Hematopoietic multipotent progenitor cell treated with erythropoietin and hydrocortisone succinate and interleukin-3 and kit ligand, for 15 days (in vitro differentiated cells): ENCODE measurements at regions not wholly inside any gene's neighbourhood (a gene's known extent, or its start where the extent isn't known, plus 50 kb on each side); places are given as distances from the start of the nearest gene placed in this dataset.
"Not testable (repeated sequence)": the region's sequence is repeated elsewhere in the genome, so short reads cannot be mapped to it uniquely, and the experiment has no call there.

Experiments used
- DNase-seq: peaks from one replicate; pipeline ENCODE4 v3.0.0-alpha.2; 2015; ENCODE audit warnings: low spot score

DNA sequence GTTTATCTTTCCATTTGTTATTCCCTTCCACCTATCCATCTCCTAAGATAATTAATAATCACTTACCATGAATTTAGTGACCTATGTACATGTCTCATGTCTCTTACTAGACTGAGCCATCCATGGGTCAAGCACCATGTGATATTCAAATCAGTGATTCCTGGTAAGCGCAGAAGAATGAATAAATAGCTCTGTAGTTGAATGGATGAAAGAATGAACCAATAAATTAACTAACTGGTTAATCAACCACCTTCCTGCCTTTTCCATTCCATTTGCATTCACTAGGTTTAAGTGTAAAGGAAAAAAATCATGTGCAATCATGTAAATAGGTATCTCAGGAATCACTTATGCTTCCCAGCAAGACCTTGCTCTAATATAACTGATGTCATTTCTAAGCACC is 779.5 kb downstream of the NTRK3 start:
- no peak for DNase-seq

DNA sequence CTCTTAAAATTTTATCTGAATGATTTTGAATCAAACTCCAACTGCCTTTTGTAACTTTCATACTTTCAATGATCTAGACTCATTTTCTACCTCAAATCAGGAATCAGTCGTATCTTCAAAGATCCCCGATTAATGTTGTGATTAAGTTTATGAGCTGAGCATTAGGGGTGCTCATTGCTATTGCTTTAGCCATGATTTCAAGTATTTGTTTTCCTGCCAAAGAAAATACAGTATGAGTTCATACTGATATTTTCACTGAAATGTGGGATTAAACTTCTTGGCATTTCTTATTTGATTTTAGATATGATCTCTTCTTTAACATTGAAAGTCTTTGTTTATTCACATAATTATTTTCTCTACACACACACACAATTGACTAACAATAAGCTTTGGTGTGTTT is 785.6 kb downstream of the NTRK3 start:
- no peak for DNase-seq

DNA sequence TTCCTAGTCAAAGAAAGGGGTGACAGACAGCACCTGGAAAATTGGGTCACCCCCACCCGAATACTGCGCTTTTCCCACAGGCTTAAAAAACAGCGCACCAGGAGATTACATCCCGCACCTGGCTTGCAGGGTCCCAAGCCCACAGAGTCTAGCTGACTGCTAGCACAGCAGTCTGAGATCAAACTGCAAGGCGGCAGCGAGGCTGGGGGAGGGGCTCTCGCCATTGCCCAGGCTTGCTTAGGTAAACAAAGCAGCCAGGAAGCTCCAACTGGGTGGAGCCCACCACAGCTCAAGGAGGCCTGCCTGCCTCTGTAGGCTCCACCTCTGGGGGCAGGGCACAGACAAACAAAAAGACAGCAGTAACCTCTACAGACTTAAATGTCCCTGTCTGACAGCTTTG is 792.6 kb downstream of the NTRK3 start:
- not testable (repeated sequence) for DNase-seq

DNA sequence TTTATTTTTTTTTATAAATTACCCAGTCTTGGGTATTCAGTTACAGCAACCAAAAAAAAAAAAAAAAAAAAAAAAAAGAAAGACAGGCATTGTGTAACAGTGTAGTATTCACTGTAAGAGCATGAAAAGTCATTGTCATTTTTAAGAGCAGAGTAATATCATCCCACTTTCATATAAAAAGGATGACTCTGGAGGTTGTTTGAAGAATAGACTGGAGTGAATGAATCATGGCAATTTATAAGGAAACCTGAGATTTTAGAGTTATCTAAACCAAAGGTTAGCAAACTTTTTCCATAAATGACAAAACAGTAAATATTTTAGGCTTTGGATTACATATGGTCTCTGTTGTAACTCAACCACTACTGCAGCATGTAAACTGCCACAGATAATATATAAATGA is 794.9 kb downstream of the NTRK3 start:
- no peak for DNase-seq

DNA sequence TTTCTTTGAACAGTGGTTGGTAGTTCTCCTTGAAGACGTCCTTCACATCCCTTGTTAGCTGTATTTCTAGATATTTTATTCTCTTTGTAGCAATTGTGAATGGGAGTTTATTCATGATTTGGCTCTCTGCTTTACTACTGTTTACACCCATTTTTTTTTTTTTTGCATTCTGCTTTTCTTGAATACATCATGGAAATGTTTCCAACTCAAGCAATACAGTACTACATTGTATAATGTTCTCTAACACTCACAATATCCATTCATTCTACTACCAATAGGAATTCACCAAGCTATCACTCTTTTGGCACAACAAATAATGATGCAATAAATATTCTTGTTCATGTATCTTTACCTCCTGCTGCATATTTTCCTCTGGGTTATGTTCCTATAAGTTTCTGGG is 801.7 kb downstream of the NTRK3 start:
- no peak for DNase-seq

DNA sequence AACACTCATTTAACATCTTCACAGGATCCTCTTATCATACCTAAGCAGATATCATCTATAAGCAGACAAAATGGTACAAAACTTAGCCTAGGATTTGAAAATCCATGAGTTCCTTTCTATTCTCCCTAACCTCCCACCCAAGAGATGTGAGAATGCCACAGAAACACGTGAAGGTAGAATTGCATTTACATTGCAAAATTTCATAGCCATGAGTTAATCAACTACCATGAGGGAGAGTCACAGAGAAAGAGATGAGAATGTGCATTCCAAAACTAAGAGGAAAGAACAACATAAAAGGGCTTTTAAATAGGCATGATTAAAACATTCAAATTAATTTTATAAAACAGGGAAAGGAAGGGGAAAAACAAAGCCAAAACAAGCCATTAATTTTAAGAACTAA is 806.2 kb downstream of the NTRK3 start:
- DNase-seq = no peak

DNA sequence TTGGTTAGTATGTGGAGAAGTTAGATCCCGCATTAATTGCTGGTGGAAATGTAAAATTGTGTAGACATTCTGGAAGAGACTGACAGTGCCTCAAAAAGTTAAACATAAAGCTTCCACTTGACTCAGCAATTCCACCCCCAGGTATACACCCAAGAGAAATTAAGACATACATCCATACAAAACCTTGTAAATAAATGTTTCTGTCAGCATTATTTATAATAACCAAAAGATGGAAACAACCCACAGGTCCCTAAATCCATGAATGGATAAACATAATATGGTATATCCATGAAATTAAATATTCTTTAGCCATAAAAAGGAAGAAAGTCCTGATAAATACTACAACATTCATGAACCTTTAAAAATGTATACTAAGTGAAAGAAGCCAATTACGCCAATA is 817.4 kb downstream of the NTRK3 start:
- no peak for DNase-seq

DNA sequence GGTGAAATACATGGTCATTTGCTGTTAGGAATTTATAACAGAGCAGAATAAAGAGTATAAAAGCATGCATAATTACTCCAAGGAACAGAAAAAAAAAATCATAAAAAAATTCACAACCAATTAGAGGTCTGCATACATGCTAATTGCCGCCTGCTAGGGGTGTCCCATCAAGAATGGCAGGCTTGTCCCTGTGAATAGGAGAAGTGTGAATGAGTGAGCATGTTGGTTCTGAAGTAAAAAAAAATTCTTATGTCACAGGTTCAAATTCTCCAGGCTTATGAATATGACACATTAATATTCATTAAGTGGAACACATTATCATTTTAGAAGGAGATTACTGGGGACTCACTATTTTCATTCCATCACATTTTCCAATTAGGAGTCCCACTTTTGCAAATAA is 822.7 kb downstream of the NTRK3 start:
- DNase-seq = no peak

DNA sequence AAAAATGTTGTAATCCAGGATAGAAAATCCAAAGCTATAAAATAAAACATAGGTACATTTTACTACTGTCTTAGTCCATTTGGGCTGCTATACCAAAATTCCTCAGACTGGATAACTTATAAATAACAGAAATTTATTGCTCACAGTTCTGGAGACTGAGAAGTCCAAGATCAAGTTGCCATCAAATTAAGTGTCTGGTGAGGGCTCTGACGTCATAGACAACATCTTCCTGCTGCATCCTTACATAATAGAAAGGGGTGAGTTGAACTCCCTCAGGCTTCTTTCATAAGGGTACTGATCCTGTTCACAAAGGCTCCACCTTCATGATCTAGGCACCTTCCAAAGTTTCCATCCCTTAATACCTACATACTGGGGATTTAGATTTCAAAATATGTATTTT is 826.8 kb downstream of the NTRK3 start:
- no peak for DNase-seq

DNA sequence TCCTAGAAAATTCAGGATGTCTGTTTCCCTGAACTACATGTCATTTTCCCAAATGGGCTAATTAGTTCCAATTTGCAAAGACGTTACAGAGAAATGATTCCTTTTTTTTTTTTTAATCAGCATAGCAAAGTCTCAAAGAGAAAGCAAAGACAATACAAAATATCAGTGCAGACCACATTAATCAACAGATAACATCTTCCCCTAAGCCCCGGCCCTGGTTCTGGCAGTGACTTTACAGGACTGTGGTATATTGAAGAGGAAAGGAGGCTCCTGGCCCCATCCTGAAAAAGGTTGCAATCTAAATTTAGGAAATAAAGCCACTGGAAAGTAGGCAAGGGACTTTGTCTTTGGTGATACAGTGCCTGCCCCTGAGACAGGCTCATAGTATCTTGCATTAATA is 836.5 kb downstream of the NTRK3 start:
- DNase-seq = no peak

DNA sequence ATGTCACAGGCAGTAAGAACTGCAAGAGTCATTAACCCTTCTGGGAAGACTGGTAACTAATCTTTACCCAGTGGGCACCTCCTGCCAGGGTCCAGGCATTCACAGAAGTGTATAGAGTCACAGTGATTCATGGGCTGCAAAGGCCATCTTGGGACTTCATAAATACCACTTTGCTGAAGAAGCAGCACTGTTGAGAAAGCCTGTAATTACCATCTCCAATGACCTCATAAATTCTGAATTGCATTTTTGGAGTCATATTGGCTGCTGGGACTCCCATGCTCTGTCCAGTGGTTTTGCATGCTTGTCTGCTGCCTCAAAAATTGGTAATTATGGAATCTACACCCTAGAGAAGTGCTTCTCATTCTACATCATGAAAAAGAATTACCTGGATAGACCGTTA is 837.2 kb downstream of the NTRK3 start:
- no peak for DNase-seq

DNA sequence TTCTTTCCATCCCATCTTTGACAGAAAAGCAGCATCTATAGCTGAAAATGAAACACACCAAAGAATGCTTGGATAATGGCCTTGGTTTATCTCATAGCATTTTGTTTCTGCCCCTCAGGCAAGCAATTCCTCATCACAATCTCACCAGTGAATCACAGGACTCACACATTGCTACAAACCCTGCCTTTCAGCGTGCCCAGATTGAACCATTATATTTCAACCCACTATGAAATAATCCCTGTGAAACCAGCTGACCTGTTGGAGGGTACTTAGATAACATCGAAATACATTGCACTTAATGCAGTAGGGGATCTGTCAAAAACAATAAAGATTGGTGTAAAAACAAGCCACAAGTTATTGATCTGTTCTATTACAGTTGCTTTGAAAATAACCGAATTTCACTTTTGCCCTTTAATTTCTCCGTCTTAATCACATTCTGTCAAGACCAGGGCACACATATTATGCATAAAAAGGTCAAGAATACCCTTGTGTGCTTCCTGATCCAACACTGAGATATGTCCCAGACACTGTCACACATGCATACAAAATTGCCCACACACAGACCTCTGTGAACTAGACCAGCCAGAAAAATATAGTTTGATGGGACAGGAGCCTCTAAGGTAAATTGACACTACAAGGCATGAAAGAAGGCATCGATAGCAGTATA is 839.8 kb downstream of the NTRK3 start:
- no peak for DNase-seq

DNA sequence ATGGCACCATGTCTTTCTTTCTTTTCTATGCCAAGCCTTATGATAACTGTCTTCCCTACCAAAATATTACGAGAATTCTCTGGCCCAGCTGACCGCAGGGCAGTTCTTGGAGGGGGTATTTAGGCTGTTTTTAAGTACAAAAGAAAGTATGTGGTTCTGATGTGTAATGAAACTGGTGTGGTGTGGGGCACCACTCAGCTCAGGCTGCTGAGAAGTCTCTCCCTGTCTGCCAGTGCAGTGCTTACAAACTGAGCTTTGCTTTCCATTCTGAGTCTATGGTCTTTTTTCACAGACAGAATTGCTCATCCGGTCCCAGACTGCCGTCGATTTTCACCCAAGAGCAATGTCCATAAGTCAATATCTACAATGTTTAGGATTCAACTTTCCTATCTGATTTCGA is 847.6 kb downstream of the NTRK3 start:
- no peak for DNase-seq

DNA sequence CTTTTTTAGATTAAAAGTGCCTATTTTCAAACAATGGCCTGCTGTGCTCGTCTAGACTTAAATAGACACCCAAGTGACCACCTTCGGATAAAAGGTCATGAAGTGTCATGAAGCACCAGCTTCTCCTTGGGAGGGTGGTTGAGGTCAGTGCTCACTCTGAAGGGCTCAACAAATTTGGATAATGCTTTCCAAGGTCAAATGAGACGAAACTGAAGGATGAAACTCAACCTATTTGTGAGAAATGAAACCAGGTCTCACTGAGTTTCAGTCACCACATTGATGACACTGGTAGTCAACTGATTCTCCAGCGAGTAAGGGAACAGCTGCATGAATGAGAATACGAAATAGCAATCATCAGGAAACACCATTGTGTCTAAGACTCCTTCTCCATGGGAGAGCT is 852.6 kb downstream of the NTRK3 start:
- no peak for DNase-seq

DNA sequence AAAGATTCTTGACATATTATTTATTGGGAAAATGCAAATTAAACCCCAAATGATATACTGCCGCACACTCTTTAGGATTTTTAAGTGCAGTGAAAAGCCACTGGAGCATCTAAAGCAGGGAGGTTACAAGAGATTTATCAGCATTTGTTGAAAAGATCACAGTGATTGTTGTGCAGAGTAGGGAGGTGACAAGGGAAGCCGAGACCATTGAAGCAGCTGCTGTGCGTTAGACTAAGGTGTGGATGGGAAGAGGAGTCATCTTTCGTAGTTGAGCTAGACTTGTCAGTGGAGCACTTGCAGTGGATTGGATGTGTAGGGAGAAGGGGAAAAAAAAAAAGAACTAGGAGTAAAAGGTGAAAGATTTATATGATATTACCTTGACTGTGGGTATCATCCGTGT is 854.6 kb downstream of the NTRK3 start:
- no peak for DNase-seq

DNA sequence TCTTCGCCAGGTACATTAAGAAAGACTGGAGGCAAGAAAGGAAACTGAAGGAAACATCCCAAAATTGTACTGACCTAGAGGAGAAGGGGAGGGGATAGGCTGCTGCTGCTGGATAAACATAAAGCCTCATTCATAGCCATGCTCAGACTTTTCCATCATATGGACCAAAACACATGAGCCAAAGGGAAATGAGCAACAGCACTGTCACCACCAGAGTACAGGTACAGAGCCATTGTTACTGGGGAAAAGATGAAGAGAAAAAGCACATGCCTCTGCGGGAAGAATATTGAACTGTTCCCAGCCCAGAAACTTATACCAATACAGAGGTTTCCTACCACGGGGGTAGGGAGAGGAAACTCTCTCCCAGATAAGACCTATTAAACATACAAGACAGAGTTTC is 861.9 kb downstream of the NTRK3 start:
- no peak for DNase-seq

DNA sequence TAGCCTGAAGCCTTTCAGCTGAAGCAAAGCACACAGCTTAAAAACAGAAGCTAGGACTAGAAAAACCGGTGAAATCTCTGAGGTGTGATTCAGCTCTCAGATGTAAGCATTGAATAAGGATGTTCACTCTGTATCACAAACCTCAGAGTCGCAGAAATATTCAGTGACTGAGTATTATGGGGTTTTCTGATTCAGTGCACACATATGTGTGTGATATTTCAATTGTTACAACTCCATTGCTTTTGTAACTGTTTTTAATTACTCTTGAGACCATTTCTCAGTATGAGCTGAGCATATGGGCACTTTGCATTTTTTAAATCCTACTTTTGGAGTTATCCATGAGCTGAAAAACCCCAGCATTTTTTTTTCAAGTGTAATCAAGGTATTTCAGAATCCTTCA is 868.8 kb downstream of the NTRK3 start:
- DNase-seq = no peak

DNA sequence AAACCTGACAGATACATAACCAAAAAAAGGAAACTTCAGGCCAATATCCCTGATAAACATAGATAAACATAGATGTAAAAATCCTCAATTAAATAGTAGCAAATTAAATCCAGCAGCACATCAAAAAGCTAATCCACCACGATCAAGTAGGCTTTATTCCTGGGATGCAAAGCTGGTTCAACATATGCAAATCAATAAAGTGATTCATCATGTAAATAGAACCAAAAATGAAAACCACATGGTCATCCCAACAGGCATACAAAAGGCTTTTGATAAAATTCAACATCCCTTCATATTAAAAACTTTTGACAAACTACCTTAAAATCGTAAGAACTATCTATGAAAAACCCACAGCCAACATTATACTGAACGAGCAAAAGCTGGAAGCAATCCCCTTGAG is 882.2 kb downstream of the NTRK3 start:
- DNase-seq = no peak

DNA sequence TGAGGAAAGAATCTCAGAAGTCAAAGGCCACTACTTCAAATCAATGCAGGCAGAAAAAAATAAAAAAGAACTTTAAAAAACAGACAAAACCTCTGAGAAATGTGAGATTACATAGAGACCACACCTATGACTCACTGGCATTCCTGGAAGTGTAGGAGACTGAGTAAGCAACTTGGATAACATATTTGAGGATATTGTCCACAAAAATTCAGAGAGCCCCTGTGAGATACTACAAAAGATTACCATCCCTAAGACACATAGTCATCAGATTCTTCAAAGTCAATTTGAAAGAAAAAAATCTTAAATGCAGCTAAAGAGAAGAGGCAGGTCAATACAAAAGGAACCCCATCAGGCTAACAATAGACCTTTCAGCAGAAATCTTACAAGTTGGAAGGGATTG is 887.3 kb downstream of the NTRK3 start:
- DNase-seq = no peak

DNA sequence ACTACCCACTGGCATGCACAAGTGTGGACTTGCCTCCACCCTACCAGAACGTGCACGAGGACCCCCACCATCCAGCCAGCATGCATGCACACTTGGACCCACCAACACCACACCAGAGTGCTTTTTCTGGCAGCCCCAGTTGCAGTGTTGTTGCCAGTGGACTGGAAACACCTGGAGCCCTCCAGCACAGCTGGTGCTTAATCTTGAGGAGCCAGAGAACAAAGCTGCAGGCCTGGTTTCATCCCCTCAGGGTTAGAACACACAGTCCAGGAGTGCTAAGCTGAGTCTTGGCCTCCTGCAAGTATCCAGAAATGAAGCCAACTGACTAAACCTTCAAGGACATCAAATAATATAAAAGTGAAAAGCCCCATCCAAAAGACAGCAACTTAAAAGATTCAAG is 888.0 kb downstream of the NTRK3 start:
- no peak for DNase-seq

DNA sequence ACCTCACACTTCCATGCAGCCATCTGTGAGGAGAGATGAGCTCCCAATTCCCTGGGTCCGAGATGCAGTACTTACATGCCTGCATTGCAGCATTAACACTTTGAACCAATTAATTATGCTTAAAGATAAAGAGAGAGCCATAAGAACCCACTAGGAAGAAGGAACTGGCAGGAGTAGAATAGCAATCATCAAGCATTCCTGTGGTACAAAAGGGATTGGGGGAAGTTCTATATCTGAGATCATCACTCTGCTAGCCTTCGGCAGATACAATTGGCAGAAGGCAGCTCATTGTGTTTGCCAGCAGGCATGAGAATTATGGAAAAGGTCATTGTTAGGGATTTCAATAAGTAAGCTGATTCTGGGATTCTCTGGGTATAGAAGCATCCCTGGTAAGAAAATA is 891.4 kb downstream of the NTRK3 start:
- no peak for DNase-seq

DNA sequence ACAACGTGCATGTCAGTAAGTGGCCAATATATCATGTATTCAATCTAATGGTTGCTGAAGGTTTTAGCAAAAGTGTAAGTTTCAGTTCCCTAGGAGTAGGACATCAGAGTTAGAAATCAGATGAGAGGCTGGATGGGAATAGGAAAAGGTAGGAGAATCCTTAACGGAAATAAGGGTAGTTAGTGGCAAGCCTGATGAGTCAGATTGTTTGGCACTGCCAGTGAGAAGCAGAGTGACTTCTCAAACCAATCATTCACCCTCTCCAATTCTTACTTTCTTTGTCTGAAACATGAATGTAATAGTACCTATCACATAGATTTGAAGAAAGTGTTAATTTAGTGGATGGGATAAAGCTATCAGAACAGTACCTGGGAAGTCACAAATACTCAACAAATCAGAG is 894.0 kb downstream of the NTRK3 start:
- no peak for DNase-seq

DNA sequence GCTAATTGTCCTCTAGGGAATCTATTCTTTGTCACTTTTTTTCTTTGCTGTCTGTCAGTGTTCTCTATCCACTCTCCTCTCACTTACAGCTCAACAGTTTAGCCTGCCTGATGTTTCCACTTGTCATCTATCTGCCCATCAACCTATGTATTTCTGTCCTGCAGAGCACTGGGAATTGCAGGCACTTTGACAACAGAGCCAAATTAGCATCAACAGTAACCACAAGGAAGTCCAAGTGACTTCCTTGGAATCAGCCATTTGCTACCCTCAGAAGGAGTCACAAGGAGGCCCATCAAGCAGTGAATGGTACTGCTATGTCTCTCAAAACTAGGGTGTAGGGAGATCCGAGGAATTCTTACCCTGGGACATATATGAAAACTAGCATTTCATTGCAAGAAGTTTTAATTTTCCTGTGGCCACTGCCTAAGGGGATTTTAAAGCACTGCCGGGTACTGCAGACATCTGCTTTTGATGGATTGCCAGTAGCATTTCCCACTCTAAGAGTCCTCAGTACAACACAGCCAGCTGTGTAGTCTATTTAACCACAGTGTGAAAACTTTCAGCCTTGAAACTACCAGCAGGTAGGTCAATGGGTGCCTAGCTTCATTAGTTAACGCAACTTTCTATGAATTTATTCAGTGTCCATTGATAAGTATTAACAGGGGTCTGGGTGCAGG is 898.8 kb downstream of the NTRK3 start:
- no peak for DNase-seq

DNA sequence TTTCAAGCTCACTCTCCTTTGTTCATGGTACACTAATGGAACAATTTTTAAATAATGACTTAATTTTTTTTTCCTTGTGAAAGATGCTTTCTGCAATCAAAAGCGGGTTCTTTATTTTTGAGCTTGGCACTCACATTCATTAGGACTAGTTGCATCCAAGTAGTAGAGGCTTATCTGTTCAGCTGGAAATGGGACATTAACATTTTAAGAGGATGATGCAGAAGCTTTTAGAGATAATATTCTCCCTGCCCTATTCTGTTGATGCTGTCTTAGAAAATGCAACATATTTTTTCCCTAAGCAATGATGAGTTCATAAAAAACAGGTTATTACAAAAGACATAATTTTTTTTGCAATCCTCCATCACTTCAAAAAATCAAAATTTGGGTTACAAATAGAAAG is 900.6 kb downstream of the NTRK3 start:
- DNase-seq = no peak
